KOPT-K1 (cell line): ENCODE measurements at regions not wholly inside any gene's neighbourhood (a gene's known extent, or its start where the extent isn't known, plus 50 kb on each side); places are given as distances from the start of the nearest gene placed in this dataset.

Source experiments
- H3K27ac ChIP-seq: fragments of 200-600 bp; sonication (generic); 2 replicates; pipeline ENCODE4 v1.5.1; 2016; ENCODE audit warnings: antibody characterized with exemption, mild to moderate bottlenecking, low read depth, low read length; ENCODE audit not compliant: poor library complexity, severe bottlenecking
- H3K36me3 ChIP-seq: fragments of 200-600 bp; sonication (generic); 2 replicates; pipeline ENCODE4 v1.5.1; 2017; ENCODE audit warnings: antibody characterized with exemption, mild to moderate bottlenecking, low read length, moderate library complexity; ENCODE audit not compliant: insufficient read depth
- H3K9me3 ChIP-seq: fragments of 200-600 bp; sonication (generic); 2 replicates; pipeline ENCODE4 v1.5.1; 2017; ENCODE audit warnings: antibody characterized with exemption, low read length, mild to moderate bottlenecking; ENCODE audit not compliant: insufficient read depth, poor library complexity, severe bottlenecking

- Histone ChIP-seq H3K27ac (no peak overlapping the region), H3K9me3 (peaks cover 11% of the 10 kb centered on the region)
Measured at GRCh38 chr15:31579976-31580375, 253.3 kb downstream of the KLF13 start.

GRCh38 chr15:31584195-31584594, 257.6 kb downstream of the KLF13 start:
- H3K36me3 ChIP-seq = no peaks in the 10 kb centered on the region
- H3K9me3 ChIP-seq = peaks cover 11% of the 10 kb centered on the region
- H3K27ac ChIP-seq = no peak overlapping the region

More at GRCh38 chr15:31579976-31580375, 253.3 kb downstream of the KLF13 start:
- H3K36me3 ChIP-seq = no peaks in the 10 kb centered on the region

- Histone ChIP-seq H3K36me3 (no peaks in the 10 kb centered on the region), H3K9me3 (peaks cover 11% of the 10 kb centered on the region), H3K27ac (no peak overlapping the region)
Measured at GRCh38 chr15:31585240-31585639, 258.6 kb downstream of the KLF13 start.

GRCh38 chr15:31586841-31587240, 260.2 kb downstream of the KLF13 start:
- Histone ChIP-seq H3K9me3 (peaks cover 2% of the 10 kb centered on the region), H3K36me3 (no peaks in the 10 kb centered on the region), H3K27ac (no peak overlapping the region)

- Histone ChIP-seq H3K27ac (no peak overlapping the region), H3K9me3 (no peaks in the 10 kb centered on the region)
Measured at GRCh38 chr15:31587583-31587982, 260.9 kb downstream of the KLF13 start.

GRCh38 chr15:31590609-31591008, 264.0 kb downstream of the KLF13 start:
- no peaks in the 10 kb centered on the region for H3K36me3 ChIP-seq
- no peak overlapping the region for H3K27ac ChIP-seq
- H3K9me3 ChIP-seq = no peaks in the 10 kb centered on the region

More at GRCh38 chr15:31587583-31587982, 260.9 kb downstream of the KLF13 start:
- no peaks in the 10 kb centered on the region for H3K36me3 ChIP-seq

GRCh38 chr15:31591908-31592307, 265.3 kb downstream of the KLF13 start:
- no peaks in the 10 kb centered on the region for H3K9me3 ChIP-seq
- H3K36me3 ChIP-seq = no peaks in the 10 kb centered on the region
- H3K27ac ChIP-seq = no peak overlapping the region

- Histone ChIP-seq H3K27ac (no peak overlapping the region), H3K36me3 (no peaks in the 10 kb centered on the region), H3K9me3 (no peaks in the 10 kb centered on the region)
Measured at GRCh38 chr15:31597466-31597865, 270.8 kb downstream of the KLF13 start.

GRCh38 chr15:31598620-31599019, 272.0 kb downstream of the KLF13 start:
- Histone ChIP-seq H3K27ac (no peak overlapping the region), H3K36me3 (no peaks in the 10 kb centered on the region)

GRCh38 chr15:31605467-31605931, 278.9 kb downstream of the KLF13 start:
- H3K27ac ChIP-seq = no peak overlapping the region
- no peaks in the 10 kb centered on the region for H3K36me3 ChIP-seq
- H3K9me3 ChIP-seq = no peaks in the 10 kb centered on the region

More at GRCh38 chr15:31598620-31599019, 272.0 kb downstream of the KLF13 start:
- no peaks in the 10 kb centered on the region for H3K9me3 ChIP-seq

- Histone ChIP-seq H3K36me3 (no peaks in the 10 kb centered on the region), H3K9me3 (no peaks in the 10 kb centered on the region), H3K27ac (no peak overlapping the region)
Measured at GRCh38 chr15:31606194-31606669, 279.6 kb downstream of the KLF13 start.

- Histone ChIP-seq H3K36me3 (no peaks in the 10 kb centered on the region), H3K9me3 (no peaks in the 10 kb centered on the region), H3K27ac (no peak overlapping the region)
Measured at GRCh38 chr15:31606931-31607497, 280.4 kb downstream of the KLF13 start.

- Histone ChIP-seq H3K36me3 (no peaks in the 10 kb centered on the region), H3K27ac (no peak overlapping the region)
Measured at GRCh38 chr15:31607656-31608055, 281.0 kb downstream of the KLF13 start.

GRCh38 chr15:31609258-31609681, 282.6 kb downstream of the KLF13 start:
- H3K27ac ChIP-seq = no peak overlapping the region
- H3K36me3 ChIP-seq = no peaks in the 10 kb centered on the region
- no peaks in the 10 kb centered on the region for H3K9me3 ChIP-seq

More at GRCh38 chr15:31607656-31608055, 281.0 kb downstream of the KLF13 start:
- H3K9me3 ChIP-seq = no peaks in the 10 kb centered on the region

- Histone ChIP-seq H3K27ac (no peak overlapping the region), H3K36me3 (no peaks in the 10 kb centered on the region), H3K9me3 (no peaks in the 10 kb centered on the region)
Measured at GRCh38 chr15:31609906-31610305, 283.3 kb downstream of the KLF13 start.
